CD4-positive, alpha-beta T cell treated with Interleukin-17A for 4 hours (primary cell): ENCODE measurements at regions not wholly inside any gene's neighbourhood (a gene's known extent, or its start where the extent isn't known, plus 50 kb on each side); places are given as distances from the start of the nearest gene placed in this dataset.

Source experiments
- DNase-seq: peaks from one replicate; pipeline ENCODE4 v3.0.0-alpha.2; 2020; ENCODE audit warnings: mixed read lengths

DNA sequence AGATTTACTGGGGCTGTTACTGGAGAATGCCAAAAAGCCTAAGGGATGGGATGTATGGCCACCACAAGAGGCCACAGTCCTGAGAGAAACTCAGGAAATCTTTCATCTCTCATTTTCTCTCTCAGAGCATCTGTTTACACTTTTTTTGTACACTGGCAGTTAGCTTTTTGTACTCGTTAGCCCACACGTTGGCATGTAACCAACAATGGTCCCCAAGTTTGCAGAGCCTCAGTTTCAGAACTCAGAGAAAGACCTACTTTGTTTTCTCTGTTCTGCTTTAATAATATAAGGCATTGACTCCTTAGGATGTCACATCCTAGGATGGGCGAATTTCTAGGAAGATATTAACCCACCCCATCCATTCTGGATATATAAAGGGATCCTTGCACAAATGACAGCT lies 183.5 kb downstream of the SUCNR1 start:
- no peak for DNase-seq

DNA sequence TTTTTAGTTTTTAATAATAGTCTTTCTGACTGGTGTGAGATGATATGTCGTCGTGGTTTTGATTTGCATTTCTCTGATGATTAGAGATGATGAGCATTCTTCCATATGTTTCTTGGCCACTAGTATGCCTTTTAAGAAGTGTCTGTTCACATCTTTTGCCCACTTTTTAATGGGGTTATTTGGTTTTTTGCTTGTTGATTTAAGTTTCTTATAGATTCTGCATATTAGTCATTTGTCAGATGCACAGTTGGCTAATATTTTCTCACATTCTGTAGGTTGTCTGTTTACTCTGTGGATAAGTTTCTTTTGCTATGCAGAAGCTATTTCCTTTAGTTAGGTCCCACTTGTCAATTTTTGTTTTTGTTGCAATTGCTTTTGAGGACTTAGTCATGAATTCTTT lies 185.4 kb downstream of the SUCNR1 start:
- DNase-seq = no peak

- DNase-seq = no peak
These were observed 187.3 kb downstream of the SUCNR1 start for GRCh38 chr3:152060701-152061100.

DNA sequence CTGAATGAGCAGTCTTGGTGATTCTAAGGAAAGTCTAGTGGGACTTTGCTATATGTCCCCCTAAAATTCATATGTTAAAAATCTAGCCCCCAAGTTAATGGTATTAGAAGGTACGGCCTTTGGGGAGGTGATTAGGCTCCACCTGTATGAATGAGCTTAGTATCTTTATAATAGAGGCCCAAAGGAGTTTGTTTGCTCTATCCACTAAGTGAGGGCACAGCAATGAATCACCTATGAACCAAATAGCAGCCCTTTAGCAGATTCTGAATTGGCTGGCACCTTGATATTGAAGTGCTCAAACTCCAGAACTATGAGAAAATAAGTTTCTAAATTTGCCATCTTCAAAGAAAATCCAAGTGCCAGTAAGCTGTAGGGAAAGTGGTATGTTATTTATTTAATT lies 187.9 kb downstream of the SUCNR1 start:
- no peak for DNase-seq

DNA sequence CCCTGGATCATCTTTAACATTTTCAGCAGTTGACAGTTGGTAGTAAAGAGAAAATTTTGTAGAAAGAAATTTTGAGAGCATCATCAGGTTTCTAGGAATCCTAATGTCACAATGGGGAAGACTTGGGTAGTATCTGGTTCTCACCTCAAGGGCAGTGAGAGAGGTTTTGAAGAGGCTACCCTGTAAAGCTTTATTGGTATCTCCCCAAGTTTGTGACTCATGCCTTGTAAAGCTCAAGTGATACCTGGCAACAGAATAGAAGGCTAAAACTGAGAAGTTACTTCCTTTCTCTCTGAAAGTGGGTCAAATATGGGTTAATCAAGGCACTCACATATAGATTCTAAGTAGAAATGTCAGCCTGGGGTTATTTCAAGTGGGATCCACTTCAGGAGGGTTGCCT lies 196.4 kb downstream of the SUCNR1 start:
- no peak for DNase-seq

DNA sequence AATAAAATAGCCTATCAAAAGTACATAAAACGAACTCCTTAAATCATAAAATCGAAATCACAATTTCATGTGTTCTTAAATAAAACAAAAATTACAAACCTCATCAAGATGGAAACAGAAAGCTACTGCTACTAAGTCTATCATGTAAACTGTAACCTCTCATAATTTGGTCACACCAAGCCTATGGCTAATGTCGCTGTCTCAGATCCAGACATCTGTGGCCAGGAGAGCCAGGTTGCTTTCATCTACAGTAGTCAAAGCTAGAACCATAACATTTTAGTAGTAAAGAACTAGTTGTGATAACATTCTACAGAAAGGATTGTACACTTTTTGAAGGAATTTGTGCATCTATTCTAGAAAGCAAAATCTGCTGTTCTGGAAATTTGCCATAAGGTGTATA lies 197.4 kb upstream of the MBNL1 start:
- no peak for DNase-seq

GRCh38 chr3:152071924-152072323 lies 196.8 kb upstream of the MBNL1 start:
- peak; percentile 9 for DNase-seq

GRCh38 chr3:152073267-152073666 lies 195.5 kb upstream of the MBNL1 start:
- no peak for DNase-seq

GRCh38 chr3:152076148-152076547 lies 192.6 kb upstream of the MBNL1 start:
- no peak for DNase-seq

DNA sequence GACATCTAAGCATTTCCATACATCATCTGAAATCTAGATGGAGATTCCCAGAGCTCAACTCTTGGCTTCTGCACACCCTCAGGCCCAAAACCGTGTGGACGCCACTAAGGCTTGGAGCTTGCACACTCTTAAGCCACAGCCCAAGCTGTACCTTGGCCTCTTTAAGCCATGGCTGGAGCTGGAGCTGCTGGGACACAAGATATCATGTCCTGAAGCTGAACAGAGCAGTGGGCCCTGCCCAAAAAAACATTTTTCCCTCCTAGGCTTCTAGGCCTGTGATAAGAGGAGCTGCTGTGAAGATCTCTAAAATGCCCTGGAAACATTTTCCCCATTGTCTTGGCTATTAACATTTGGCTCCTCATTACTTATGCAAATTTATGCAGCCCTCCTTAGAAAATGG lies 188.7 kb upstream of the MBNL1 start:
- DNase-seq = no peak

DNA sequence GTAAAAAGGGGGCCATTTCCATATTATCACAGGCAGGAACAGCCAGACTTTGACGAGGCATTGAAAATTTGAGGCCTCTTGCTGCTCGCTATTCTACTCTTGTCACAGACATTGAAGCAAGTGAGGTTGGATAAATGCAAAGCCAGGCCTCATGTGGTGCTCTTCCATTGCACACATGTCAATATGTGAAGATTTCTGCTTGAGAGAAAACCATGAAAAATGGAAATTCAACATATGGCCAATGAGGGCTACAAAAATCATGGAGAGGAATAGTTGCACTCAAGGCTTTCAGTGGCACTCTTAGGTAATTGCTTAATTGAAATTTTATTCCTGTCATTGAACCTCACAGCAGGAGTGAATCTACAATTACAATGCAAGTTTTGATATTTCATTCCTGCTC lies 185.6 kb upstream of the MBNL1 start:
- DNase-seq = no peak

DNA sequence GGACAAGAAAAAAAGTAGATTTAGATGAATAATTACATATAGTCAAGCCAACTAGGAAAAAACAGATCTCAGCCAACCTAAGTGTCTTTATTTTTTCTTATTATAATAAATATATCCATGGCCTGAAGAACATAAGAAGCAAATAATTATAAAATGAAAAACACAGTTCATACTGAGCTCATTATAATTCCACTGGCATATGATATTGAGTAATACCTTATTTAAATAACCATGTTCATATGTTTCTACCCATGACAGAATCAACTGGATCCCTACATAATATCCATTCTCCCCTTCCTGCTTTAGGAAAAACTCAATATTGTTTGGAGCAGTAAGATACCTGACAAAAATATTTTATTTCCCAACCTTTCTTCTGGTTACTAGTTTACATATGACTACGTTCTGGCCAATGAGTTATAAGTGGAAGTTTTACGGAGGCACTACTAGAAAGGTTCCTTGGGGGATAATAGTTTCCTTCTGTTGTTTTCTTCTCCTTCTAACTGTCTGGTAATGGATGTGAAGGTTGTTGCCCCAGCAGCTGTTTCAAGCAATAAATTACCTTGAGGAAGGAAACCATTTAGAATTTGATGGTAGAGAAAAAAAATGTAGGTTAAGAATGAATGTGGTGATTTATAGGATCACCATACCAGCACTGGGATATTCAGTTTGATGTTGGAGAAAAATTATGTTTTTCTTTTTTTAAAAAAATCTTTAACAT lies 184.1 kb upstream of the MBNL1 start:
- DNase-seq = no peak

GRCh38 chr3:152087153-152087552 lies 181.6 kb upstream of the MBNL1 start:
- no peak for DNase-seq

DNA sequence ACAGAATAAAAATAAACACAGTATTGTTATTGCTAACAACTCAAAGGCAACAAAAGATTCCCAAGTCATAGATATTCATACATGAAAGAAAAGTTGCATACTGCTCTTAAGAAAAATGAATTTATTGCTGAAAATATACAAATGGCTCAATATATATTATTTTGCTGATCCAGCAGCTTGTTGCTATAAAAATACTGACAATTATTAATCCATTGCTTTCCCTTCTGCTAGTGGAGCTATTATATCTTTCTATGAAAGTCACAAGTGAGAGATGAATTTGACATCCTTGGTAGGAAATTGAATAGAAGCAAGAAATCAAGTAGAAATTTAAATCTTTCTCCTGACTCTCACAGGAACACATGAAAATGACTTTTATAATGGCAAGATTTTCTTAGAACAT lies 179.2 kb upstream of the MBNL1 start:
- DNase-seq = no peak

DNA sequence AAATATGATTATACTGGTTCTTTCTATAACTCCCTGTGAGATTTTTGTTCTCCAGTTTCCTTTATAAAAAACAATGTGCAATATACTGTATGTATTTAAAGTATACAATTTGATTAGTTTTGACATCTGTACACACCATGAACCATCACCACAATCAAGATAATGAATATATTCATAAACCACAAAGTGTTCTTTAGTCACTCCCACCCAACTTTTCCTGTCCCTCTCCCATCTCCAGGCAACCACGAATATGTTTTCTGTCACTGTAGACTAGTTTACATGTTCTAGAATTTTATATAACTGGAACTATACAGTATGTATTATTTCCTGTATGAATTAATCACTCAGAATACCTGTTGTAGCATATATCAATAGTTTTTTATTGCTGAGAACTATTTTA lies 177.0 kb upstream of the MBNL1 start:
- DNase-seq = no peak

DNA sequence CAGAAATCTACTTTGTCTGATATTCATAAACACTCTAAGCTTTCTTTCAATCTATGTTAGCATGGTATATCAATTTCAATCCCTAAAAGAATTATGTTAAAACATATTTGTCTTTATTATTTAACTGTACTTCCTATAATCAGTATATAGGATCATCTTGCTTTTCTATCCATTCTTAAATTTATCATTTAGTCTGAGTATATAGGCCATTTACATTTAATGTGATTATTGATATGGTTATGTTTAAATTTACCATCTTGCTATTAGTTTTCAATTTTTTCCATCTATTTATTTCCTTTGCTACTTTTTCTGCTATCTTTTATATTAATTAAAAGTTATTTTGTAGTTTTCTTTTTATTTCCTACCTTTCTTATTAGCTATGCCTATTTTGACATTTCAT lies 174.8 kb upstream of the MBNL1 start:
- no peak for DNase-seq

GRCh38 chr3:152094406-152094805 lies 174.3 kb upstream of the MBNL1 start:
- no peak for DNase-seq

DNA sequence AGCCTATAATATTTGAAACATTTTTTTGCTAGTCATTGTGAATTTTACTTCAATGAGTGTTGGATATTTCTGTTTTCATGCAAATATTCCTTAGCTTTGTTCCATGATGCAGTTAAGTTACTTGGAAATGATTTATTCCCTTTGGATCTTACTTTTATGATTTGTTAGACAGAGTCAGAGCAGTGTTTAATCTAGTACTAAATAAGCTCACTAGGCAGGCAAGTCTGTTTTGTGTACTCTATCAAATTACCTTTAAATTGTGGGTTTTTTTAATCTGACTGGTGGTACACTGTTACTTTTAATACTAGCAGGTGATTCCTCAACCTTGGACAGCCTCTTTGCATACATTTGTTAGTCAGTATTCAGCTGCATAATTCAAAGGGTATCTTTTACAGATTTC lies 173.3 kb upstream of the MBNL1 start:
- DNase-seq = no peak

DNA sequence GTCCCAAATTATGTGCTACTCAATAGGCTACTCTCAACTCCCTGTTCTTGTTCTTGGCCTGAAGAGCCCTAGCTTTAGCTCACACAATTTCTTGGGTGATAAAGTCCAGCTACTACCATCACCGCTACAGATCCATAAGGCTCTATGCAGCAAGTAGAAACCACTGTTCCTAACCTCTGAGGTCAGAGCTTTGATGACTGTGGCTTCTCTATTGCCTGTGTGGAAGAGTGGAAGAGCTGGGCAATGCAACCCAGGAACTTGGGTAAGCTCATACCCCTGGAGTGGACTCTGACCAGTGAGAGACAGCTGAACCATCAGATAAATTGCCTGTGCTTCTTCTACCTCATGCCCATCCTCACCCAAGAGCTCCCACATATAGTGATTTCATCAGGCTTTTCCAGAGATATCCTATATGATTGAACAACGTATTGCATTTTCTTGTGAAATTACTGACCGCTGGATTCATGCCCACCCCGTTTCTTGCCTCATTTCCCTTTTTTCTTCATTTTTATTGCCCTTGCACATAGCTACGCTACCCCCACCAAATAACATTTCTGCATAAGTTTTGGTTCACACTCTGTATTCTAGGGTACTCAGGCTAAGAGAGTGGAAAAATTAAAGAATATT lies 172.3 kb upstream of the MBNL1 start:
- no peak for DNase-seq

DNA sequence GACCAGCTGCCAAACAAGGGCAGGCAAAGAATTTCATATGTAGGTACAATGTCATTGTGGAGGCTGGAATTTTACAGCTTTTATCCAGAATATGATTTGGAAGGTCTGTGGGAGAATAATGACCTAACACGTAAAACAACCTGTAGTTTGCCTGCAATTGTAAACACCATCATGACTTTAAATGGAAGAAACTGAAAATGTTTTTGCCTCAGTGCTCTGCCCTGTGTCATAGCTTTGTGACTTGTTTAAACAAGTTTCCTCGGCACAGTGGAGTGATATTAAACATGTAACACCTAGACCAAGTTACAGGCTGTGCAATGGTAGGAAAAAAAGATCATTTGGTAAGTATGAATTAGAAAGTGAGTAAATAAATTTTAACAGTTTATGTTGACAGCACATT lies 171.6 kb upstream of the MBNL1 start:
- DNase-seq = no peak

- no peak for DNase-seq
These were observed 171.0 kb upstream of the MBNL1 start for GRCh38 chr3:152097770-152098169.

GRCh38 chr3:152100491-152101132 lies 168.1 kb upstream of the MBNL1 start:
- no peak for DNase-seq

- no peak for DNase-seq
These were observed 166.3 kb upstream of the MBNL1 start for GRCh38 chr3:152102410-152102809.

DNA sequence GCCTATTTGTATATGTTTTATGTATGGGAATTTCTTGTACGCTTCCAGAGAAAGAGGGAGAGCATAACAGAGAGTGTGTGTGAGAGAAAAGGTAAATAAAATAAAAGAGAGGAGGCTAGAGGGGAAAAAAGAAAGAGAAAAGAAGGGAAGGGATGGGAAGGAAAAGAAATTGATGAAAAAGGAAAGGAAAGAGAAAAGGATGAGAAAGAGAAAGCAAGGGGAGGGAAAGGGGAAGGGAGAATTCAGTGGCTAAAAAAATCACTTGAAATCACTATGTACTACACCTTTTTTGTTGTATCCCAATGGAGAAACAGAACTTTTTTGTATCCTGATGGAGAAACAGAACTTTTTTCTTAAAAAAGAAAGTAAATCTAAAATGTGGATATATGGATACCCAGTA lies 165.5 kb upstream of the MBNL1 start:
- no peak for DNase-seq
